LNCaP clone FGC (cell line): ENCODE measurements at regions not wholly inside any gene's neighbourhood (a gene's known extent, or its start where the extent isn't known, plus 50 kb on each side); places are given as distances from the start of the nearest gene placed in this dataset.
"Not testable (repeated sequence)": the region's sequence is repeated elsewhere in the genome, so short reads cannot be mapped to it uniquely, and the experiment has no call there.

Experiments used
- DNase-seq: peaks from one replicate; pipeline ENCODE4 v3.0.0-alpha.2; 2011; ENCODE audit warnings: low read depth
- H3K4me3 ChIP-seq: 2 replicates; pipeline ENCODE4 v1.5.1; 2011; ENCODE audit warnings: mild to moderate bottlenecking, low read depth, low read length, control low read depth
- CTCF ChIP-seq: IDR thresholded peaks from 2 replicates; pipeline ENCODE4 v1.5.1; 2012; ENCODE audit warnings: mild to moderate bottlenecking; ENCODE audit not compliant: control insufficient read depth, insufficient read depth; ENCODE audit errors: extremely low read depth

- no peak overlapping the region for H3K4me3 ChIP-seq
- no peak for TF ChIP-seq CTCF
- no peak for DNase-seq
Observed at GRCh38 chr14:34277191-34277590, 184.8 kb downstream of the SPTSSA start.

GRCh38 chr14:34275530-34275929, 186.5 kb downstream of the SPTSSA start:
- DNase-seq: no peak
- no peak overlapping the region for H3K4me3 ChIP-seq
- no peak for TF ChIP-seq CTCF

GRCh38 chr14:34275078-34275477, 187.0 kb downstream of the SPTSSA start:
- no peak for TF ChIP-seq CTCF
- DNase-seq: no peak
- no peak overlapping the region for H3K4me3 ChIP-seq

GRCh38 chr14:34273716-34274115, 188.3 kb downstream of the SPTSSA start:
- DNase-seq, H3K4me3 ChIP-seq: not testable (repeated sequence)

GRCh38 chr14:34270361-34270760, 191.7 kb downstream of the SPTSSA start:
- TF ChIP-seq CTCF: no peak
- DNase-seq: no peak
- no peak overlapping the region for H3K4me3 ChIP-seq

GRCh38 chr14:34266344-34266743, 195.7 kb downstream of the SPTSSA start:
- TF ChIP-seq CTCF: no peak
- no peak for DNase-seq

GRCh38 chr14:34262127-34262910, 199.7 kb downstream of the SPTSSA start:
- no peak for TF ChIP-seq CTCF
- no peak for DNase-seq
- H3K4me3 ChIP-seq: no peak overlapping the region

More at GRCh38 chr14:34266344-34266743, 195.7 kb downstream of the SPTSSA start:
- no peak overlapping the region for H3K4me3 ChIP-seq
